MG63 (cell line): ENCODE measurements at regions not wholly inside any gene's neighbourhood (a gene's known extent, or its start where the extent isn't known, plus 50 kb on each side); places are given as distances from the start of the nearest gene placed in this dataset.
"Not testable (repeated sequence)": the region's sequence is repeated elsewhere in the genome, so short reads cannot be mapped to it uniquely, and the experiment has no call there.

Experiments used
- DNase-seq: peaks from one replicate; pipeline ENCODE4 v3.0.0-alpha.2; 2020
- H3K27me3 ChIP-seq: fragments of 250-450 bp; sonication (Bioruptor Pico); 2 replicates; pipeline ENCODE4 v1.5.1; 2020; ENCODE audit warnings: mild to moderate bottlenecking, moderate library complexity
- H3K36me3 ChIP-seq: fragments of 250-450 bp; sonication (Bioruptor Pico); 2 replicates; pipeline ENCODE4 v1.5.1; 2020; ENCODE audit warnings: mild to moderate bottlenecking, moderate library complexity
- H3K4me3 ChIP-seq: fragments of 250-450 bp; sonication (Bioruptor Pico); 2 replicates; pipeline ENCODE4 v1.5.1; 2020; ENCODE audit warnings: mild to moderate bottlenecking, moderate library complexity
- H3K9me3 ChIP-seq: fragments of 250-450 bp; sonication (Bioruptor Pico); 2 replicates; pipeline ENCODE4 v1.5.1; 2020; ENCODE audit warnings: mild to moderate bottlenecking, moderate library complexity

- no peaks in the 10 kb centered on the region for H3K36me3 ChIP-seq
- no peaks in the 10 kb centered on the region for H3K27me3 ChIP-seq
- no peaks in the 10 kb centered on the region for H3K9me3 ChIP-seq
- no peak overlapping the region for H3K4me3 ChIP-seq
- no peak for DNase-seq
Measured at GRCh38 chr10:108034829-108035228, 870.3 kb upstream of the SORCS1 start.

DNA sequence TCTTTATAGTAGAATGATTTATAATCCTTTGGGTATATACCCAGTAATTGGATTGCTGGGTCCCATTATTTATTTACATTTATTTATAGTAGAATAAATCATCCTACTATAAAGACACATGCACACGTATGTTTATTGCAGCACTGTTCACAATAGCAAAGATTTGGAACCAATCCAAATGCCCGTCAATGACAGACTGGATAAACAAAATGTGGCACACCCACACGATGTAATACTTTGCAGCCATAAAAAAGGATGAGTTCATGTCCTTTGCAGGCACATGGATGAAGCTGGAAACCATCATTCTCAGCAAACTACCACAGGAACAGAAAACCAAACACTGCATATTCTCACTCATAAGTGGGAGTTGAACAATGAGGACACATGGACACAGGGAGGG, 869.0 kb upstream of the SORCS1 start:
- not testable (repeated sequence) for H3K27me3 ChIP-seq, H3K36me3 ChIP-seq, H3K4me3 ChIP-seq, DNase-seq, H3K9me3 ChIP-seq

DNA sequence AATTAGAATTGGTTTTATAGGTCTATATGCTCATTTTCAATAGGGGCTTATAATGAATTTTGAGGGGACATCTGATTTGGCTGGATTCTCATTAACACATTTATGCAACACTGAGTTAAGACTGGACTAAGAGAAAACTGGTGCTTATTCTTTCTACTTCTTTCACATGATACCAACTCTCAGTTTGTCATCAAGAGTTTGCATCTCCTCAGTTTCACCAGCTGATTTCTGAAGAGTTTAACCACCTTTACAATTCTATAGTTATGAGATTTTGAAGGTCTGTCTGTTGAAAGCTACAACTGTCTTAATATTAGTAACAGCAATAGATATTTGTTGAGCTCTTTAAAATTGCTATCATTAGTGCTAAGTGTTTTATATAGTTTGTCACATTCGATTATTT, 867.0 kb upstream of the SORCS1 start:
- H3K4me3 ChIP-seq: no peak overlapping the region

GRCh38 chr10:108014902-108015177, 850.3 kb upstream of the SORCS1 start:
- no peak for DNase-seq
- Histone ChIP-seq H3K36me3 (no peaks in the 10 kb centered on the region), H3K27me3 (no peaks in the 10 kb centered on the region), H3K9me3 (no peaks in the 10 kb centered on the region), H3K4me3 (no peak overlapping the region)

More for the DNA sequence above, 867.0 kb upstream of the SORCS1 start:
- DNase-seq: no peak
- no peaks in the 10 kb centered on the region for H3K36me3 ChIP-seq
- no peaks in the 10 kb centered on the region for H3K27me3 ChIP-seq
- H3K9me3 ChIP-seq: no peaks in the 10 kb centered on the region

DNA sequence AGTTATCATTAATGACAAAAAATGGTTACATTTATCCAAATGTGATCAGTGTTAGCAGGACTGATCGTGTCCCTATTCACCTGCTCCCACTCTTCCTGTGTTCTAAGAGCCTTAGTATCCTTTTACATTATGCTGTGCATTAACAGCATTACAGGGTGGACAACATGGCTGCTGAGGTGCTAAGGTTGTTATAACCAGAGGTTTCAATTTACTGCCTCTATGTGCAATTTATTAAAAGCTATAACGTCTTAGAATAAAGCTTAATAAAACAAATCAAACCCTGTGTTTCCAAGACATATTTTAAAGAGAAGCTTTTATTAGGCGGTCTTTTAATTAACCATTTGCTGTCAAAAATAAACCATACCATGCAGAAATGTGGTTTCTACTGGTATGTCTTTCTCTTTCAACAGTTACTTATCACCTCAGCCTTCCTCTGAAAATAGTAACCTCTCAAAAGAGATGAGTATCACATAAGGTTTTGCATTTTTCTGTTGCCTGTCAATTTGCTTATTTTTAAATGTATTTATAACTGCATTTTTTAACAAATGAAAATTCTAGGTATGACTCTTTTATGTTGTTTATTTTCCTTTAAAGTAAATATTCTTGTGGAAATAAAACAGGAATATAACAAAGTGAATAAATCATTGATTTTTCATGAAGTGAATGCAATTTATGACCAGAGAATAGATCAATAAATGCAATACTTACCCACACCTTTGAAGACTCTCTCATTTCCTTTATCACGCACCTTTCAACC, 849.8 kb upstream of the SORCS1 start:
- no peak overlapping the region for H3K4me3 ChIP-seq
- no peaks in the 10 kb centered on the region for H3K9me3 ChIP-seq
- H3K27me3 ChIP-seq: no peaks in the 10 kb centered on the region
- DNase-seq: no peak
- no peaks in the 10 kb centered on the region for H3K36me3 ChIP-seq

GRCh38 chr10:108005627-108006026, 841.1 kb upstream of the SORCS1 start:
- H3K27me3 ChIP-seq: no peaks in the 10 kb centered on the region
- H3K36me3 ChIP-seq: no peaks in the 10 kb centered on the region
- no peak for DNase-seq

DNA sequence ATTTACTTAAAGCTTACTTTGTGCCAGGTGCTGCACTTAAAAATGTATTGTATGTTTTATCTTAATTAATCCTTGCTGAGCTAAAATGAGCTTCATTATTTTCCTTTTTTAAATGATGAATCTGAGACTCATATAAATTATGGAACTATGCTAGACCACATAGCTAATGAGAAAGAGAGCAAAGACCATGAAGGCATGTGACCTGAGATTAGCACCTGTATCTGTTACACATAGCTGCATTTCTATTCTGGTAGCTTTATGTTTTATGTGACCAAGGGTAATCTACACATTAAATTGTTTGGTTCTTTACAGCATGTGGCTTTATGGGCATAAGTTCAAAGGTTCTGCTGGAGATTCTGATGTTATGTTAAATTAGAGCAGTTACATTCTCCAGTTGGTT, 839.1 kb upstream of the SORCS1 start:
- no peak overlapping the region for H3K4me3 ChIP-seq
- no peaks in the 10 kb centered on the region for H3K9me3 ChIP-seq
- no peaks in the 10 kb centered on the region for H3K27me3 ChIP-seq
- H3K36me3 ChIP-seq: no peaks in the 10 kb centered on the region
- no peak for DNase-seq

More at GRCh38 chr10:108005627-108006026, 841.1 kb upstream of the SORCS1 start:
- no peak overlapping the region for H3K4me3 ChIP-seq
- H3K9me3 ChIP-seq: no peaks in the 10 kb centered on the region

GRCh38 chr10:108003061-108003460, 838.6 kb upstream of the SORCS1 start:
- Histone ChIP-seq H3K36me3 (no peaks in the 10 kb centered on the region), H3K4me3 (no peak overlapping the region), H3K27me3 (no peaks in the 10 kb centered on the region), H3K9me3 (no peaks in the 10 kb centered on the region)
- DNase-seq: no peak

- H3K9me3 ChIP-seq: no peaks in the 10 kb centered on the region
- no peaks in the 10 kb centered on the region for H3K27me3 ChIP-seq
- no peak overlapping the region for H3K4me3 ChIP-seq
- H3K36me3 ChIP-seq: no peaks in the 10 kb centered on the region
- DNase-seq: no peak
Measured at GRCh38 chr10:108000365-108000764, 835.9 kb upstream of the SORCS1 start.

GRCh38 chr10:107994621-107995270, 830.2 kb upstream of the SORCS1 start:
- Histone ChIP-seq H3K9me3 (no peaks in the 10 kb centered on the region), H3K36me3 (no peaks in the 10 kb centered on the region), H3K4me3 (no peak overlapping the region), H3K27me3 (no peaks in the 10 kb centered on the region)
- no peak for DNase-seq

DNA sequence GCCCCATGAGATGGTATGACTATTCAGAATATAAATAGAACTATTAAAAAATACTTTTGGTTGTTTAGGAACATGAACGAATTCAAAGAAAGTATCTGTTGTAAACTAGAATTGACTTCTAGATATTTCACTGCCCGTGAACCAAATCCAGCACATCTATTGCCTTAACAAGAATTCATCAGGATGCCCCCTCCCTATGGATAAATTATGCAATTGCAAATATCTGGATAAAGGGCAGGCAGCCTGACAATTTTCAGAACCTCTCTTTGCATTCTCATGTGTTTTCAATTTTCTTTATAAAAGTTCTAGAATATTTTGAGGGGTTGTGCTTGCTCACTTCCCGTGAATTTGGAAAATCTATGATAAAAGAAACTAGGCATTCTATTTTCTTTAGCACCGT, 822.1 kb upstream of the SORCS1 start:
- Histone ChIP-seq H3K9me3 (no peaks in the 10 kb centered on the region), H3K27me3 (no peaks in the 10 kb centered on the region), H3K4me3 (no peak overlapping the region), H3K36me3 (no peaks in the 10 kb centered on the region)
- no peak for DNase-seq

- Histone ChIP-seq H3K4me3 (no peak overlapping the region), H3K36me3 (no peaks in the 10 kb centered on the region), H3K27me3 (no peaks in the 10 kb centered on the region), H3K9me3 (no peaks in the 10 kb centered on the region)
- no peak for DNase-seq
Measured at GRCh38 chr10:107984581-107984980, 820.1 kb upstream of the SORCS1 start.

GRCh38 chr10:107984149-107984548, 819.6 kb upstream of the SORCS1 start:
- no peaks in the 10 kb centered on the region for H3K9me3 ChIP-seq
- DNase-seq: no peak
- H3K36me3 ChIP-seq: no peaks in the 10 kb centered on the region
- no peak overlapping the region for H3K4me3 ChIP-seq
- H3K27me3 ChIP-seq: no peaks in the 10 kb centered on the region

GRCh38 chr10:107978455-107978854, 813.9 kb upstream of the SORCS1 start:
- Histone ChIP-seq H3K9me3 (no peaks in the 10 kb centered on the region), H3K36me3 (no peaks in the 10 kb centered on the region), H3K4me3 (no peak overlapping the region), H3K27me3 (no peaks in the 10 kb centered on the region)
- DNase-seq: no peak

DNA sequence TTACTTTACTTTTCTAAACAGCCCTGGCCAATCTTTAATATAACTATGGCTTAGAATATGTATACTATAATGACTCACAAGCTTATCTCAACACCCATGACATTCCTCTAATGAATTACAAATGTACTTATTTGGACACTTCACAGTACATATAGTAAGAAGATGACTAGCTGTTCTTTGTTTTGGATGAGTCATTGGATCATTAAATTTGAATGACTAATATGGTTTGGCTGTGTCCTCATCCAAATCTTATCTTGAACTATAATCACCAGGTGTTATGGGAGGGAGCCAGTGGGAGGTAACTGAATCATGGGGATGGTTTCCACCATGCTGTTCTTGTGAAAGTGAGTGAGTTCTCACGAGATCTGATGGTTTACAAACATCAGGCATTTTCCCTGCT, 807.5 kb upstream of the SORCS1 start:
- DNase-seq: peak; percentile 28
- H3K36me3 ChIP-seq: no peaks in the 10 kb centered on the region
- no peak overlapping the region for H3K4me3 ChIP-seq
- peaks cover 5% of the 10 kb centered on the region; the same call in 1 of the 2 replicates for H3K9me3 ChIP-seq
- H3K27me3 ChIP-seq: no peaks in the 10 kb centered on the region

DNA sequence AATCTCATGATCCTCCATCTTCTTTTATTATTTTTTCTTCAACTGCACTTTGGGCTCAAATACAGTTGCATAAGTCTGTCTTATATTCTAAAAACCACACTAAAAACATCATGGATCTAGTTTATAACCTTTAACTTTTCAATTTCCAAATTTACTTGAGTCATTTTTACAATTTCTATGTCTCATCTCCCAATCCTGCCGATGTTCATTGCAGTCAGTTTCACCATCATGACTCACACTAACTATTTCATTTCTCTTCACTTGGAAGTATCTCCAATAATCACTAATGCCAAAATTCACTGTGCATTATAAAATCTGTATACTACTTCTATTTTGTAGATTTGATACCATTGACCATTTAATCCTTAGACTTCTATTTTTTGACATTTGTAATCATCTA, 806.9 kb upstream of the SORCS1 start:
- no peak overlapping the region for H3K4me3 ChIP-seq
- peaks cover 5% of the 10 kb centered on the region; the same call in 1 of the 2 replicates for H3K9me3 ChIP-seq
- no peak for DNase-seq
- H3K36me3 ChIP-seq: no peaks in the 10 kb centered on the region
- no peaks in the 10 kb centered on the region for H3K27me3 ChIP-seq

DNA sequence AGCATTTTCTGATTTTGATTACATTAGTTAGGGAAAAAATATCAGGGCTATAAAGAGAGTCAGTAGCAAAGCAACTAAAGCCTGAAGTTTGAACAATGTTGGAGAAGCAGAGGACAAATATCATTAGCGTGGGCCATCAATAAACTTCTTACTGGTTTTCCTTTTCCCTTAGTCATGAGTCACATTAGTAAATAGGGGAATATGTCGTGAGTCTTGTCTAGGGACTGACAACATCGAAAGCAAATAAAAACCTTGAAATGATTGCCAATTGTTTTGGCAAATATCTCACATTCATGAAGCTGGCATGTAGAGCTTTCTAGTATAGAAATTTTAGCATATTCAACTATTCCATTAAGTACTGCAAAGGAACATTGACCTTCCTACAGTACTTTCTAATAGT, 806.0 kb upstream of the SORCS1 start:
- no peak overlapping the region for H3K4me3 ChIP-seq
- H3K27me3 ChIP-seq: no peaks in the 10 kb centered on the region
- peaks cover 5% of the 10 kb centered on the region; the same call in 1 of the 2 replicates for H3K9me3 ChIP-seq
- DNase-seq: no peak
- H3K36me3 ChIP-seq: no peaks in the 10 kb centered on the region

DNA sequence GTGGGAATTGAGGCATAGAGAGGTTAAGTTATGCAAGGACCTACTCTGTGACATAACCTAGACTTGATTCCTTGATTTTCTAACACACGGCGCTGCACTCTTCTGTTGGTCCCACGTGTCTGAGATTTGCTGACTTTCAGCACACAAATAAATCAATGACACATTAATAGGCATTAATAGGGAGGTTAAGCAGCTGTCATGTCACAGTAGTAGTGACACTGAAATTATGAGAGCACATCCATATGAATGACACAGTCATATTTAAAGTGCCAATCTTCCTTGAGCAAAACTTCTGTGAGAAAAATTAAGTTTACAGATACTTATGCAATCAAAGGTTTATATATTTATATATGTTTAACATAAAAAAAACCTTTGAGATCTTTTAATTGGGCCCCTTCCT, 805.4 kb upstream of the SORCS1 start:
- Histone ChIP-seq H3K9me3 (peaks cover 5% of the 10 kb centered on the region; the same call in 1 of the 2 replicates), H3K36me3 (no peaks in the 10 kb centered on the region), H3K27me3 (no peaks in the 10 kb centered on the region), H3K4me3 (no peak overlapping the region)
- no peak for DNase-seq
